ENCODE measurements at regions not wholly inside any gene's neighbourhood (a gene's known extent, or its start where the extent isn't known, plus 50 kb on each side); places are given as distances from the start of the nearest gene placed in this dataset.

GRCh38 chr17:36856903-36857381 lies 80.3 kb upstream of the LHX1 start (continued):
- TF ChIP-seq REST (IDR thresholded peaks at IDR 0.05; ENCODE audit: unreplicated experiment) (no peak), ZNF114 (CRISPR knock-in tag; IDR thresholded peaks at IDR 0.05) (no peak), ETS1 (IDR thresholded peaks at IDR 0.05) (no peak), JUNB (IDR thresholded peaks at IDR 0.05; ENCODE audit: unreplicated experiment) (no peak)

- H3K4me1 ChIP-seq (ENCODE audit: insufficient read depth) = peaks cover 12% of the 10 kb centered on the region
- Mint-ChIP-seq H3K9me3 (no peaks in the 10 kb centered on the region; the same call in 2 of the 3 replicates), H3K4me3 (no peak overlapping the region; the same call in 2 of the 3 replicates), H3K27me3 (ENCODE audit: insufficient read depth, low read depth, poor library complexity) (peaks cover 9% of the 10 kb centered on the region), H3K36me3 (ENCODE audit: low read depth) (no peaks in the 10 kb centered on the region), H3K4me1 (peaks cover 24% of the 10 kb centered on the region), H3K27ac (no peak overlapping the region)
- no peak overlapping the region for H3K4me2 ChIP-seq
- no peaks in the 10 kb centered on the region for H3K36me3 ChIP-seq (ENCODE audit: insufficient read depth)
- H2AFZ ChIP-seq = no peak overlapping the region
- H3F3A ChIP-seq (replicated peaks; ENCODE audit: low read depth) = no peaks in the 10 kb centered on the region
- no peaks in the 10 kb centered on the region for H3K9me2 ChIP-seq (ENCODE audit: insufficient read depth)
- no peaks in the 10 kb centered on the region for H4K20me1 ChIP-seq (replicated peaks; ENCODE audit: insufficient read depth)
- no peak overlapping the region for H3K4me3 ChIP-seq
- H3K27ac ChIP-seq (ENCODE audit: low read depth) = no peak overlapping the region
- ATAC-seq (no peak), DNase-seq (ENCODE audit: low spot score) (no peak)
- H3K27me3 ChIP-seq (ENCODE audit: insufficient read depth) = no peaks in the 10 kb centered on the region
- H3K79me2 ChIP-seq (replicated peaks; ENCODE audit: insufficient read depth) = no peaks in the 10 kb centered on the region
- no peak for TF ChIP-seq ZNF462 (CRISPR knock-in tag; IDR thresholded peaks at IDR 0.05)
- no peak for TF ChIP-seq JUNB (IDR thresholded peaks at IDR 0.05; ENCODE audit: unreplicated experiment)
- no peak for TF ChIP-seq ETS1 (IDR thresholded peaks at IDR 0.05)
- no peak for TF ChIP-seq NANOG (IDR thresholded peaks at IDR 0.05; ENCODE audit: borderline replicate concordance)
- no peak for TF ChIP-seq ZNF331 (CRISPR knock-in tag; IDR thresholded peaks at IDR 0.05; ENCODE audit: low read depth)
- TF ChIP-seq POLR2AphosphoS5 (IDR thresholded peaks at IDR 0.05; ENCODE audit: low read depth) = no peak
- no peak for TF ChIP-seq CREB1 (CRISPR knock-in tag; IDR thresholded peaks at IDR 0.05; ENCODE audit: low read depth)
- TF ChIP-seq EZH2 (IDR thresholded peaks at IDR 0.05; ENCODE audit: low read depth, unreplicated experiment) = no peak
- TF ChIP-seq ZNF114 (CRISPR knock-in tag; IDR thresholded peaks at IDR 0.05) = no peak
- no peak for TF ChIP-seq EZH2phosphoT487 (IDR thresholded peaks at IDR 0.05; ENCODE audit: unreplicated experiment)
Measured at GRCh38 chr17:36857698-36858097, 79.6 kb upstream of the LHX1 start.

All from GM23338 (cell line).